Kidney epithelial cell (primary cell): ENCODE measurements at regions not wholly inside any gene's neighbourhood (a gene's known extent, or its start where the extent isn't known, plus 50 kb on each side); places are given as distances from the start of the nearest gene placed in this dataset.

ENCODE experiments used
- DNase-seq: peaks from one replicate; pipeline ENCODE4 v3.0.0-alpha.2; 2010; ENCODE audit warnings: low read depth
- H3K27me3 ChIP-seq: 2 replicates; pipeline ENCODE4 v1.6.0; 2011; ENCODE audit warnings: low read length; ENCODE audit not compliant: control insufficient read depth, insufficient read depth
- H3K36me3 ChIP-seq: 2 replicates; pipeline ENCODE4 v1.5.1; 2011; ENCODE audit warnings: low read length; ENCODE audit not compliant: control insufficient read depth, insufficient read depth
- H3K4me3 ChIP-seq: 2 replicates; pipeline ENCODE4 v1.5.1; 2011; ENCODE audit warnings: low read depth, mild to moderate bottlenecking, control low read depth, low read length
- CTCF ChIP-seq: IDR thresholded peaks from 2 replicates; pipeline ENCODE4 v1.5.1; 2011; ENCODE audit warnings: mild to moderate bottlenecking, moderate library complexity, low read length, control low read depth, inconsistent platforms; ENCODE audit not compliant: insufficient read depth, poor library complexity, severe bottlenecking

GRCh38 chr6:153781306-153781705, 257.7 kb upstream of the OPRM1 start:
- H3K36me3 ChIP-seq, result no peaks in the 10 kb centered on the region
- H3K4me3 ChIP-seq, result no peak overlapping the region
- no peaks in the 10 kb centered on the region for H3K27me3 ChIP-seq
- TF ChIP-seq CTCF, result no peak
- DNase-seq, result no peak

DNA sequence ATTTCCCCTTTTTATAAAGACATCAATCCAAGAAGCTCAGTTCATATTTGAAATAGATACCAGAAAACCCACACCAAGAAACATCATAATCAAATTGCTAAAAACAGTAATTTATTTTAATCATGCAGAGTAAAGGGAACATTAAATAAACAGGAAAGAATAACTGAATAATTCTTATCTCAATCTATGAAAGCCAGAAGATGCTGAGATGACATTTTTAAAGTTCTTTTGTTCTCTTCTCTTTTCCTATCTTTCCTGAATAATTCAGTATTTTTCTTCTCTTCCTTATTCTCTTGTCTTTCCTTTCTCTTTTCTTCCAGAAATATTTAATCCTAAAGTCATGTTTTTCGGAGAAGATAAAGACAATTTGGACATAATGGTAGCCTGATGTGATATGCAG, 259.0 kb upstream of the OPRM1 start:
- TF ChIP-seq CTCF, result no peak
- no peaks in the 10 kb centered on the region for H3K27me3 ChIP-seq
- no peak for DNase-seq
- H3K36me3 ChIP-seq, result no peaks in the 10 kb centered on the region
- H3K4me3 ChIP-seq, result no peak overlapping the region

DNA sequence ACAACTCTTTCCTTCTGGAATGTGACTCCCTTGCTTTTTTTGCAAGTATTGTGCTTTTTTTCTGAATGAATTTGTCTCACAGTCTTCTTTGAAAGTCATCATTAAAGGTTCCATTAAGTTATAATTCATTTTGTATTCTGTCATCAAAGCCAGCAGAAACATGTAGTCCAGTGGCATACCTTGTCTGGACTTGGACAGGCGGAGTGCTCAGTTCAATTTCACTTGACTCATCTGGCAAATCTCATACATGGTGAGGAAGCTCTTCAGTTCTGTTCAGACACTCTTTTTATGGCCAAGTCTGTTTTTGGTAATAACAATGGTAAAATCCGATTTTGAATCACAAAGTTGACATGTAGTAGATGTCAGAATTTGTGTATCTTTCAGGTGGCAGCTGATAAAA, 260.8 kb upstream of the OPRM1 start:
- Histone ChIP-seq H3K4me3 (no peak overlapping the region), H3K27me3 (no peaks in the 10 kb centered on the region), H3K36me3 (no peaks in the 10 kb centered on the region)
- TF ChIP-seq CTCF, result no peak
- no peak for DNase-seq

GRCh38 chr6:153771577-153771976, 267.5 kb upstream of the OPRM1 start:
- no peak for DNase-seq
- no peaks in the 10 kb centered on the region for H3K27me3 ChIP-seq
- no peak overlapping the region for H3K4me3 ChIP-seq
- no peak for TF ChIP-seq CTCF
- H3K36me3 ChIP-seq, result no peaks in the 10 kb centered on the region

DNA sequence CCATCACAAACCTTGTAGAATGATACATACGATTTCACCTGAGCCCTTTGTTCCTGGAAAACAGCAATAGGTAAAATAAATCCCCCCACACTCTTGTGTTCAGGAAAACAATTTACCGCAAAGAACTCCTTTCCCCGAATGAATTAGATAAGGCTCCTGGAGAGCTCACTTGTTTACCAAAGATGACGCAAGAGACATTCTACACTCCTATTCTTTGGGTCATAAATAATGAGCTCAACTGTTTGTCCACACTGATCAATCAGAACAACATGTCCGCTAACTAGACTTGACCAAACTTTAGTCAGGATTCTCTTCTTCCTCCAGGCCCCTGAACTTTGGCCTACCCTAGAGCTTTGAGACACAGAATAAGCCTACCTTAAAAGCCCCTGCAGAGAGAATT, 271.9 kb upstream of the OPRM1 start:
- DNase-seq, result no peak
- Histone ChIP-seq H3K4me3 (no peak overlapping the region), H3K27me3 (no peaks in the 10 kb centered on the region), H3K36me3 (no peaks in the 10 kb centered on the region)
- TF ChIP-seq CTCF, result no peak

- Histone ChIP-seq H3K4me3 (no peak overlapping the region), H3K27me3 (no peaks in the 10 kb centered on the region), H3K36me3 (no peaks in the 10 kb centered on the region)
- TF ChIP-seq CTCF, result no peak
- DNase-seq, result no peak
Observed at GRCh38 chr6:153758516-153758915, 280.5 kb upstream of the OPRM1 start.
